ENCODE measurements at regions not wholly inside any gene's neighbourhood (a gene's known extent, or its start where the extent isn't known, plus 50 kb on each side); places are given as distances from the start of the nearest gene placed in this dataset.
"Not testable (repeated sequence)": the region's sequence is repeated elsewhere in the genome, so short reads cannot be mapped to it uniquely, and the experiment has no call there.

DNA sequence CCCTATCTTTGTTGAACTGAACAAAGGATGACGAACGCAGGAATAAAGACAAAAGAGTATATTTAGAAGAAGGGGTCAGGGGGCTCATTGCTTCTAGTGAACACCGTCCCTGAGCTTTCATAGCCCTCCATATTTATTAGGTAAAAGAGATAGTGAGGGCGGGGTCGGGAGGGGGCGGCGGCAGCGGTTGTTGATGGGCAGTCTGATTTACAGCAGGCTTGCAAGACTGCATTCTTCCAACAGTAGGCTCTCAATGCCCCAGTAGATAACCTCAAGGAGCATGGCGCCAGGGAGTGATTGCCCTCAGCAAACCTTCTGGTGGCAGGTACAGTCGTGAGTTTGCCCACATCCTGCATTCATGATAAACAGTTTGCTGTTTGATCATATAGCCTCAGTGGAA lies 563.3 kb upstream of the SYNCRIP start:
- DNase-seq: no peak

DNA sequence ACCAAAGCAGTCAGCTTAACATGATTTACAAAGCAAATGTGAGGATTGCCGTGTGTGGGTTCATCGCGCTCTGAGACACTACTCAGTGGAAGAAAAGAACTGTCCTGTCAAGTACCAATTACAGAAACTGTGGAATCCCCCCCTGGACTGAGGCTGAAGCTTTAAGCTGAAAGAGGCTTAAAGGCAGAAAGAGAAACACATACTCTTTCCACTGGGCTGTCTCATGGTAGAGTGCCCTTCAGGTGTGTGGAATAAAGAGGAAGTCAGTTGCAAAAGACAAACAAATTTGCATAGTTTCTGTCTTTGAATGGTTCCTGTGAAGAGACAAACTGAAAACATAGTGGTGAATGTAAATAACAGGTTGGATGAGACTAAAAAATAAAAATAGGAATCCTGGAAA lies 560.4 kb upstream of the SYNCRIP start:
- no peak for DNase-seq

DNA sequence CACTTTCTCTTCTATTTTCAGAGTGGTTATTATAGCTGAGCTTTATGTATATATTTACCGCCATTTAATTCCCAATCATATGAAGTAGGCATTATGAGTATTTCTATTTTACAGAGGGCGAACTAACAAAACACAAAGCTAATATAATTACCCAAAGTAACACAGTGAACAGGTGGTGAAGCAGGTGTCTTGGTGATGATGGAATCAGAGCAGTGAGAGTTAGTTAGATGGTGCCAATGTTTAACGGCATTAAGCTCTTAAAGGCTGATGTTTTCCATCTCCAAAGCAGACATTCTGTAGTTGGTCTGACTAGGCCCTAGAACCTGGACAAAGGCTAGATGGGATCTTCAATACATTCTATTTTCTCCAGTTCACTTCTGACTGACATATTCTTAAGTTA lies 551.1 kb upstream of the SYNCRIP start:
- DNase-seq: no peak

DNA sequence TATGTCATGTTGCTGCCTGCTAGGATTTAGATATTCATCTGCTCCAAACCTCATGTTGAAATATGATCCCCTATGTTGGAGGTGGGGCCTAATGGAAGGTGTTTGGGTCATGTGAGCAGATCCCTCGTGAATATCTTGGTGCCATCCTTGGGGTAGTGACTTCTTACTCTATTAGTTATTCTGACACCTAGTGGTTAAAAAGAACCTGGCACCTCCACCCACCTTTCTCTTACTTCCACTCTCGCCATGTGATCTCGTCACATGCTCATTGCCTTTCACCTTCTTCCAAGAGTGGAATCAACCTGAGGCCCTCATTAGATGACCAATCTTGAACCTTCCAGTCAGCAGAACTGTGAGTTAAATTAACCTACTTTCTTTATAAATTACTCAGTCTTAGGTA lies 549.4 kb upstream of the SYNCRIP start:
- DNase-seq: no peak

DNA sequence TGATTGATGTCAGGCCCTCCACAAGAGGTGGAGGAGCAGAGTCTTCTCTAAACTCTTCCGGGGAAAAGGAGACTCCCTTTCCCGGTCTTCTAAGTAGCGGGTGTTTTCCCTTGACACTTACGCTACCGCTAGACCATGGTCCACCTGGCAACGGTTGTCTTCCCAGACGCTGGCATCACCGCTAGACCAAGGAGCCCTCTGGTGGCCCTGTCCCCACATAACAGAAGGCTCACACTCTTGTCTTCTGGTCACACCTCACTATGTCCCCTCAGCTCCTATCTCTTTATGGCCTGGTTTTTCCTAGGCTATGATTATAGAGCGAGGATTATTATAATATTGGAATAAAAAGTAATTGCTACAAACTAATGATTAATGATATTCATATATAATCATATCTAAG lies 532.5 kb upstream of the SYNCRIP start:
- DNase-seq: not testable (repeated sequence)

DNA sequence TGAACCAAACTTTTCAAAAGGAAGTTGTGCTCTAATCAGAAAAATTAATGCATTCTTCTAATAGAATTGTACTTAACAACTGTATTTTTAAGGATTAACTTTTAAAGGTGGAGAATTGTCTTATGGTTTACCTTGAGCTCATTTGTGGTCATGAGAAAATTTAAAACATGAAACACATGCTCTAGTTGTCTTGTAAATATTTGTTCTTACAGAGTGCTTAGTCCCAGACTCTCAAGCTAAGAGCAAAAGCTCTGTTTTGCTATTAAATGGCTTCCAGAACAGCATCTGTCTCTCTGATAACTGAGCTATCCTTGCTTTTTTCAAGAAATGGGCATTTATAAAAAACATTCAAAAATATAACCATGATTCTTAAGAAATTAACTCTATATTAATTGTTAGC lies 512.2 kb upstream of the SYNCRIP start:
- DNase-seq: no peak

DNA sequence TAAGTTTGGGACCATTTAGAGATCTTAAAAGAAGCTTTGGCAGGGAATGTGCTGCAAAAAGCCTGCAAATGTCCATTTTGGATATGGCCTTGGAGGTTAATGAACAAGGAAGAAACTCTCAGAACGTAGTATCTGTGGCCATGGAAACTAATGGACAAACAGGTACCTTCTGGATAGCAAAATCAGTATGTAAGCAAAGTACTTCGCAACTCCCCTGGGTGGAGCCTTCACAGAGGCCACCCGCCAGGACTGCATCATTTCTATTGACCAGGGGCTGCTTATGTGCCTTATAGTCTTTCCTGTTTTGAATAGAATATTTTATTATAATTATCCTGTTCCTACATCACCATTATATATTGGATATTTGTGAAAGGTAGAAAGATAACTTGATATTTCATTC lies 510.8 kb upstream of the SYNCRIP start:
- no peak for DNase-seq

DNA sequence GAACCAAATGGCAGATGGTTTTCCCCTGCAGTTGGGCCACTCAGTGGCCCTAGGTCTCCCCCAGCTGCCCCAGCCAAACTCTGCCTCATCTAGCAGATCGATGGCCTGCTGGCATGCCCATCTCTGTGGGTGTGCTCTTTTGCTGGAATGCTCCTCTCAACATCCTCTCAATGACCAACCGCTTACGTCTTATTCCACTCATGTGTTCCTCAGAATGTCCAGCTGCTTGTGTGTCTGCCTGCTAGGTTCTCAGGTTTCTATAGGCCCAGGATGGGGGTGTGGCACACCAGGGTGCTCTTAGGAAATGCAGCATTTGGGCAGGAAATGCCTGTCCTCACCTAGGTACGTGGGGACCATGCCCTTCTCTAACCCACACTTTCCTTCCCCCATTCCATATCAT lies 509.9 kb upstream of the SYNCRIP start:
- no peak for DNase-seq

DNA sequence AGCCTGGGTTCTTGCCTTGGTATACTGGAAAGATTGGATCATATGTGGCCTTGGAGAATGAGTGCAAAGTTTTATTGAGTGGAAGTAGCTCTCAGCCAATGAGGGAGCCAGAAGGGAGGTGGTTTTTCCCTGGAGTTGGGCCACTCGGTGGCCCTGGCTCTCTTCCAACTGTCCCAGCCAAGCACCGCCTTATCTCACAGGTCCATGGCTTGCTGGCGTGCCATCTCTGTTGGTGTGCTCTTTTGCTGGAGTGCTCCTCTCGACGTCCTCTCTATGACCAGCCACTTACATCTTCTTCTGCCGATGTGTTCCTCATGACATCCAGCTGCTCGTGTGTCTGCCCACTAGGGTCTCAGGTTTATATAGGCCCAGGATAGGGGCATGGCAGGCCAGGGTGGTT lies 505.9 kb upstream of the SYNCRIP start:
- no peak for DNase-seq

DNA sequence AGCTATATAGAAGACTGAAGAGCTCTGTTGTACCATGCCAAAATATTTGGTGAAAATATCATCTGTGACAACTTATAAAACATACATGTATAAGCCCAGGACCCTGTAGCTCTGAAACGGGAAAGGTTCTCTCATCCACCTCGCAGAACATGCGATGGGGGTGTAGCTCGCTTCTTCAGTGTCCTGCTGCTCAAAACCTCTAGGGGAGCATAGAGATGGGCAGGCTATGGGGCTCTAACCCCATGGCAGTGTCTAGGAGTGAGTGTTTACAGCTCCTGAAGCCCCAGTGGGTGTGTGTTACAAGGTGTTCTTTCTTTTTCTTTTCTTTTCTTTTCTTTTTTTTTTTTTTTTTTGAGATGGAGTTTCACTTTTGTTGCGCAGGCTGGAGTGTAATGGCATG lies 505.2 kb upstream of the SYNCRIP start:
- DNase-seq: no peak

DNA sequence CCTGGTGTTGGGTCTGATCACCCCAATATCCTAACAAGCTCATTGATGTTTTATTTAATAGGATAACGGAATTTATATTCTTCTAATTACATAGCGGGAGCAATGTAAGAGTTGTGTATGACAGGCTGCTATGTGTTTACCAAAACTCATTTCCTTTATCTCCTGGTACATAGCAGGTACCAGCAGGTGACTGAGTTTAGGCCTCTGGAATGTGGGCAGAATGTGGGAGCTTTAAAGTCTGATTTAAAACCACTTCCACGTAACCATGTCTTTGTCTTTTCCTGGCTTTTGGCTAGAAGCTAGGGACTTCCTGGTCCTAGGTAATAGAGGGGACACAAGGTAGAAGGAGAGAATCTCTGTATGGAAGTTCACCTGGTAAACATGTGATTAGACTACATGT lies 504.6 kb upstream of the SYNCRIP start:
- no peak for DNase-seq

DNA sequence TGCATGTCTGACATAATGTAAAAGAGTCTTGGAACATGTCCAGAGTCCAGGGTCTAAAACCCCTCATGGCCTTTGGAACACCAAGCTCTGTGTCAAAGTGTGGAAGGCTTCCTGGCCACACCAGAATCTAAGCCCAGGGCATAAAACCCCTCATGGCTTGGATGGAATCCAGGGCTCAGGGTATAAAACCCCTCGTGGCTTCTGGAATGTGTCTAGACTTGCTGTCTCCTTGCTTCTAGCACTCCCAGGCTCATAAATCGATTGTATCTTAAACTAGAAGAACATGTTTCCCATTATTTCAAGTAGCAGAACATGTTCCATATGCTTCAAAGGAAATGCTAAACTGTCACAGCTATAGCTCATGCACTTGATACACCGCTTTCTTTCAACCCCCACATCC lies 504.1 kb upstream of the SYNCRIP start:
- DNase-seq: not testable (repeated sequence)

DNA sequence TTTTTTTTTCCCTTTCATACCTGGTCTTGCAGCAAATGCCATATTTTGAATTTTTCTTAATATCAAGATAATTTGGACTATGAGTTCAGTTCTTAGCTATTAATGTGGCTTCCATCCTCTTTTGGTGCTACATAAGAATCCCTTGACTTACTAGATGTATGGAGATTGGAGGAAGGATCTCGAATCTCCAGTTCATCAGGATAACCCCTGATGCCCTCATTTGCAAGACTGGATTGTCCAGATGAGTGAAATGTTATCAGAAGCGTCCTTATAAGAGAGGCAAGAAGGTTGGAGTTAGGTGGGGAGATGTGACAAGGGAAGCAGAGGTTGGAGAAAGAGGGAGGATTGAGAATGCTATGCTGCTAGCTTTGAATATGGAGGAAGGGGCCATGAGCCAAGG lies 499.6 kb upstream of the SYNCRIP start:
- DNase-seq: no peak

DNA sequence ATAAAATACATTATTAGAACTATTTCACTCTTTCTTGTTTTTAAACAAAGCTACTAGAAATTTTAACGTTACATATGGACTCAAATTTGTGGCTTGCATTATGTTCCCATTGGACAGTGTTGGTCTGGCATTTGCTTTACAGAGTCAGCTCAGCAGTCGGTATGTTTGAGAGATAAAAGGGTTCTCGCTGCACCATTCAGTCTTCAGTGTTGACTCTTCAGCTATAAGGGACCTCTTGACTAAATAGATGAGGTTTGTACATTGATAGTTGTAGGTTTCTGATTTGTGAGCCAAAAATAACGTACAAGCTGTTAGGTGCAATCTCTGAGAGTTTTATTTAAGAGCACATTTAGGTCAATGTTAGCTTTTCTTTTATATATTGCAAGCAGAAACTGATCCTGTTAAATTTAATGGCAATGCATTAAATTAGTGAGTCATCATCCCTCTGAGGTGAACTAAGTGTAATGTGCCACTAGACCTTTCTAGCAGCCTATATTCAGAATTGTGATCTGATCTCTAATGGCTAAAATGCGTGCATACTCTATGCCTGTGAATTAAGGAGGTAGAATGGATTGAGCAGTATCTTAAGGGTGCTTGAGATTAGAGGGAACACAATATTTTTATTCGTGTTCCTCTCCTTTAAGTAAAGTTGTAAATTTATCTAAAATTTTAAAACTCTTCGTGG lies 485.6 kb upstream of the SYNCRIP start:
- no peak for DNase-seq

DNA sequence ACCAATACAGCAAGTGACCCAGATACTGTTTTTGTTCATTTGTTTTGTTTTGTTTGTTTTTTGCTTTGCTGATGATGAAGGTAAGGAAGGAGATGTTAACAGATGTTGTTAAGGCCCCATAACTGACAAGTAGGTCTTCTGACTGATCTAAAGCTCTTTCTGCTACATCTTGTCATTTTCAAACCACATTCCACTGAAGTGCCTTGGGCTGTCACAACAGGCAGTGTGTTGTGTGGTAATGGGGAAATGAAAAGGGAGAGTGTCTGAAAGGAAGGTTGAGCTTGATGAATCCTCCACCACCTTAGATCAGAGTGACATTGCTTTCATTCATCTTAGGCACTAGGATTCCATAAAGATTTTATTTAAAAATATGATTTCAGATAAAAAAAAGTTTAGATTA lies 479.4 kb upstream of the SYNCRIP start:
- DNase-seq: no peak

DNA sequence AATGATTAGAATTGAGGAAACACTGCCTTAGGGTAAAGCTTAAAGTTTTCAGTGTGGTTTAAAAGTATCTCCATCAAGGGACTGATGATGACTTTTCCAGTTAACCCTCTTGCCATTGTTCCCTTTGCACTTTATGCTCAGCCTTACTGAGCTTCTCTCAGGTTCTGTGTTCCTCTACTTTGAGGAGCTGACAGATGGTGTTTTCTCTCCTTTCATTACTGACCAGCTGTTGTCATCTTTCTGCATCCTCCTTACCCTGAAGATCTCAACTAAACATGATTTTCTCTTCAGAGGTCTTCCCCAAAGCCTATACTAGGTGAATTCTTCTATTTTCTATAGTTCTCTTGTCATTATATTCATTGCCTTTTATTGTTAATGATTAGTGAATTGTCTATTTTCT lies 475.6 kb upstream of the SYNCRIP start:
- no peak for DNase-seq

DNA sequence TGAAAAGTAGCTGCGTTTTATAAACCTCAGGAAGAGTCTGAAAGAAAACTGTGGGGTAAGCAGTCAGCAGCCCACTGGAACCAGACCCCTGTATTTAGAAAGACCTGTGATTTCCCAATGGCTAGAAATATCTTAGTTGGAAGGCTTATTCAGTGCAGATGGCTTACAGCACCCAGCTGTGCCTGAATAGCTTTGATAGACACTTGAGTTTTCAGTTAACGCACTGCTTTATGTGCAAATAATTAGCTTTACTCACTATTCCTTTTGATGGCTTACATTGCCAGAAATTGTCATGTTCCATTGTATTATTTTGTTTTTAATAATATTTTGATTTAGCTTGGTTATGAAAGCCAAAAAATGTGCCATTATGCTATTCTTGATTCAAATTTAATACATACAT lies 465.3 kb upstream of the SYNCRIP start:
- no peak for DNase-seq

DNA sequence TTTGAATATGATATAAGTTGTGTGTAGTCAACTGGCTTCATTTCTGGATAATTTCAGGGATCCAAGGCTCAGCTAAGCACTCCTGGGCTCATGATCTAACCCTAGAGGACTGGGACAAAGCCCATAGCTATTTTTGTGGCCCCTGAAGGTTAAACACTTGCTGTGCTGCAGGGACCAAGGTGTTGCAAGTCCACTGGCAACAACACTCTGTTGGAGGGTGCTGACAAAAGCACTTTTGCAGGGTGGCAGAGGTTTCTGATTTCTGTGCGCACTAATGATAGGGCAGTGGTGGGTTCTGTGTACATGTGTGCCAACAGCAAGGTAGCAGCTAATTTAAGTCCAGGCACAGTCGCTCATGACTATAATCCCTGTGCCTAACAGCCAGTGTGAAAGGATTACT lies 445.3 kb upstream of the SYNCRIP start:
- no peak for DNase-seq

DNA sequence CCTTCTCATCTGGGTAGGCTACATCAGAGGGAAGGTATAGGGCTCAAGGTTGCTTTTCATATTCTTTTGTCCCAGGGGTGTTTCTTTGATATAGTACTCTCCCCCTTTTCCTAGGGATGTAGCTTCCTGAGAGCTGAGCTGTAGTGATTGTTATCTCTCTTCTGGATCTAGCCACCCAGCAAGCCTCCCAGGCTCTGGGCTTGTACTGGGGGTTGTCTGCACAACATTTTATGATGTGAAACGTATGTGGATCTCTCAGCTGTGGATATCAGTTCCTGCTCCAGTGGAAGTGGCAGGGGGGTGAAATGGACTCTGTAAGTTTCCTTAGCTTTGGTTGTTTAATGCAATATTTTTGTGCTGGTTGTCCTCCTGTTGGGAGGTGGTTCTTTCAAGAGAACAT lies 437.3 kb upstream of the SYNCRIP start:
- no peak for DNase-seq

DNA sequence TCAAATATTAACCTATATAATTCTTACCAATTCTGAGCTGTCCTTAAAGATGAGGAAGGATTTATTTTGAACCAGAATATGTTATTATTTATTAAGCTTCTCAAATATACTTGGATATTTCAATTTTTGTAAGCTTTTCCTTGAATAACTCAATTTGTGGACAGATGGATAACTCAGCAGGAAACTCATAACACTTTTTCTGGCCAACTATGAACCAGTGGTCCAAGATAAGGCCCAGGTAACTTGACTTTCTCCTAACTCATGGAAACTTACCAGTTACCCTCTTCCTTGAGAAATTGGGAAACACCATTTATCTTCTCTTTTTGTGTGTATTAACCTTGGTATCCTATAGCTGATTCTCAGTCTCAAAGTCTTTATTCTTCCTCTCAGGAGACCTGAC lies 427.5 kb upstream of the SYNCRIP start:
- no peak for DNase-seq

DNA sequence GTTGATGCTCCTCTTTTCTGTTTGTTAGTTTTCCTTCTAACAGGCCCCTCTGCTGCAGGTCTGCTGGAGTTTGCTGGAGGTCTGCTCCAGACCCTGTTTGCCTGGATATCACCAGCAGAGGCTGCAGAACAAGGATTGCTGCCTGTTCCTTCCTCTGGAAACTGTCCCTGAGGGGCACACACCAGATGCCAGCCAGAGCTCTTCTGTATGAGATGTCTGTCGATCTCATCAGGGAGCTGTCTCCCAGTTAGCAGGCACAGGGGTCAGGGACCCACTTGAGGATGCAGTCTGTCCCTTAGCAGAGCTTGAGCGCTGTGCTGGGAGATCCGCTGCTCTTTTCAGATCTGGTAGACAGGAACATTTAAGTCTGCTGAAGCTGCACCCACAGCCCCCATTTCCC lies 422.3 kb upstream of the SYNCRIP start:
- DNase-seq: not testable (repeated sequence)

DNA sequence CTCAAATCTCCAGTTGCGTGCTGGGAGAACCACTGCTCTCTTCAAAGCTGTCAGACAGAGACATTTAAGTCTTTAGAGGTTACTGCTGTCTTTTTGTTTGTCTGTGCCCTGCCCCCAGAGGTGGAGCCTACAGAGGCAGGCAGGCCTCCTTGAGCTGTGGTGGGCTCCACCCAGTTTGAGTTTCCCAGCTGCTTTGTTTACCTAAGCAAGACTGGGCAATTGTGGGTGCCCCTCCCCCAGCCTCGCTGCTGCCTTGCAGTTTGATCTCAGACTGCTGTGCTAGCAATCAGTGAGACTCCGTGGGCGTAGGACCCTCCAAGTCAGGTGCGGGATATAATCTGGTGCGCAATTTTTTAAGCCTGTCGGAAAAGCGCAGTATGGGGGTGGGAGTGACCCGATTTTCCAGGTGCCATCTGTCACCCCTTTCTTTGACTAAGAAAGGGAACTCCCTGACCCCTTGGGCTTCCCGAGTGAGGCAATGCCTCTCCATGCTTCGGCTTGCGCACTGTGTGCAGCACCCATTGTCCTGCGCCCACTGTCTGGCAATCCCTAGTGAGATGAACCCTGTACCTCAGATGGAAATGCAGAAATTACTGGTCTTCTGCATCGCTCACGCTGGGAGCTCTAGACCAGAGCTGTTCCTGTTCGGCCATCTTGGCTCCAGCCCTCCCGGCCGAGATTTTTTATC lies 414.8 kb upstream of the SYNCRIP start:
- DNase-seq: not testable (repeated sequence)

DNA sequence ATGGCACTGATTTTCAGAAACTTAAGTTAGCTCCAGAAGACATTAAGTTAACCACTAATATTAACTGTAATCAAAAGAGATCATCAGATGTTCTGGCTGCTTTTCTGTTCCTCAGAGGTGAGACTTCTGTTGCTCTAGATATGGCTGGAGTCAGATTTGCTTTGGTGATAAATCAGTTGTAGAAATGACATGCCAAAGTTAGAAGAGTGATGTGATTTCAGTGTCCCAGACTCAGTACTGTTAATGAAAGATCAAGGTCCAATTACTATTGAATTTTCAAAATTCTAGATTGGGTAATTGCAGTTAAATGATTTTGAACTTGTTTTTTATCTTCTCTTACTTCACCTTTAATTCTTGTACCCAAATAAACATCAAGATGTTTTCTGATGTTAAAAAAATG lies 402.4 kb upstream of the SYNCRIP start:
- DNase-seq: no peak

DNA sequence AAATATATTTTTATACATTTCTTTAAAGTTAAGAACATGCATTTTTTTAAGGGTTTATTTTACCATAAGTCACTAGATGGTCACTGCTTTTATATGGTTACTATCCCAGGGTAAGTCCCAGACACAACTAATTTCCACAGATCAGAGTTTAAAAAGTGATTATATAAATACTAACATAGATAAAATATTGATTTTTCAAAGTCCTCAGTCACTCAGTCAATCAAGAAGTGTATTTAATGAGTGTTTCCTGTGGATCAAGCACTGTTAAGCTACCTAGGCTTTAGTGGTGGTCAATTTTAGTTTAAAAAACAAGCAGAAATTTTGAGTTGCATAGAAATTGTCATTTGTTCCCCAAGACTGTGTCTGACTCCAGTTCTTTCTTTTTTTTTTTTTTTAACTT lies 399.5 kb upstream of the SYNCRIP start:
- DNase-seq: no peak

DNA sequence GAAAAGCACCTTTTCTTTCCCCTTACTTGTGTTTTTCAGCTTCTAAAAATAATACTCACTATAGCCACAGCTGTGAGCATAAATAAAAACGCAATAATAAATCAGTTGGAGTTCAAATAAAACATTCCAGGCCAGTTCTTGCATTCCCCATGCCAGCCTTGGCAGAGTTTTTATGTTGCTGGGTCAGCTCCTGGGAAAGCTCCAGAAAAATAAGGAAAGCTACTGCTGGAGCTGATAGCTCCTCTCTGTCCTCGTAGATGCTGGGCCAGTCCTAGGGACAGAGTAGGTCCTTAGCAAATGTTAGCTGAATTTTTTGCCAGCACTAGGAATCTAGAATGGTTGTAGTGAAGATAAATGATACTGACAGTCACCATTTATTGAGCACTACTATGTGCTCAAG lies 389.0 kb upstream of the SYNCRIP start:
- no peak for DNase-seq

Data from fibroblast of upper back skin (primary cell).